Fibroblast of lung (primary cell): ENCODE measurements at regions not wholly inside any gene's neighbourhood (a gene's known extent, or its start where the extent isn't known, plus 50 kb on each side); places are given as distances from the start of the nearest gene placed in this dataset.

Experiments used
- DNase-seq, 2 donors: peaks; one replicate each; pipeline versions ENCODE4 v3.0.0 to v3.0.0-alpha.2; 2010; ENCODE audit warnings: low read depth in 2 of 2
- H2AFZ ChIP-seq: 2 replicates; pipeline ENCODE4 v1.5.1; 2012; ENCODE audit warnings: low read length, control low read depth, inconsistent platforms
- H3K27ac ChIP-seq: 2 replicates; pipeline ENCODE4 v1.5.1; 2011; ENCODE audit warnings: low read length, control low read depth; ENCODE audit not compliant: insufficient read depth
- H3K27me3 ChIP-seq: 2 replicates; pipeline ENCODE4 v1.5.1; 2011; ENCODE audit warnings: mild to moderate bottlenecking, low read length; ENCODE audit not compliant: control insufficient read depth, insufficient read depth
- H3K36me3 ChIP-seq: 2 replicates; pipeline ENCODE4 v1.5.1; 2011; ENCODE audit warnings: low read length; ENCODE audit not compliant: control insufficient read depth, insufficient read depth
- H3K4me1 ChIP-seq: 2 replicates; pipeline ENCODE4 v1.5.1; 2011; ENCODE audit warnings: low read length; ENCODE audit not compliant: control insufficient read depth, insufficient read depth; ENCODE audit errors: extremely low read depth
- H3K4me2 ChIP-seq: 2 replicates; pipeline ENCODE4 v1.5.1; 2011; ENCODE audit warnings: low read length, control low read depth; ENCODE audit not compliant: insufficient read depth; ENCODE audit errors: extremely low read depth
- H3K4me3 ChIP-seq, 4 experiments: fragments of 200-600 bp in 1 of 4; sonication (generic) in 1 of 4; replicated peaks in 1 of 4; 2 replicates each; pipeline ENCODE4 v1.5.1; 2011 to 2016; ENCODE audit warnings: low read length in 4 of 4, low read depth in 3 of 4, mild to moderate bottlenecking in 3 of 4, control low read depth in 2 of 4, inconsistent platforms in 1 of 4, mixed read lengths in 1 of 4; ENCODE audit not compliant: insufficient read depth in 1 of 4; ENCODE audit errors: control extremely low read depth in 1 of 4
- H3K79me2 ChIP-seq: 2 replicates; pipeline ENCODE4 v1.5.1; 2012; ENCODE audit warnings: mild to moderate bottlenecking, low read length, inconsistent platforms; ENCODE audit not compliant: control insufficient read depth, insufficient read depth
- H3K9ac ChIP-seq: 2 replicates; pipeline ENCODE4 v1.5.1; 2011; ENCODE audit warnings: mild to moderate bottlenecking, low read length, control low read depth; ENCODE audit not compliant: insufficient read depth
- H3K9me3 ChIP-seq: 2 replicates; pipeline ENCODE4 v1.5.1; 2012; ENCODE audit warnings: low read depth, low read length; ENCODE audit not compliant: control insufficient read depth, insufficient read depth
- H4K20me1 ChIP-seq: 2 replicates; pipeline ENCODE4 v1.5.1; 2011; ENCODE audit warnings: low read length; ENCODE audit not compliant: control insufficient read depth, insufficient read depth; ENCODE audit errors: extremely low read depth
- EZH2 ChIP-seq: IDR thresholded peaks from 2 replicates; pipeline ENCODE4 v1.5.1; 2012; ENCODE audit warnings: low read length, control low read depth, mild to moderate bottlenecking; ENCODE audit errors: missing control alignments
- TF ChIP-seq, protein P1 (sequence below), 2 donors: IDR thresholded peaks in 1 of 2; conservative IDR thresholded peaks in 1 of 2; 1 replicate in 1 of 2; 2 replicates in 1 of 2; pipeline ENCODE4 v1.5.1; 2011 to 2012; ENCODE audit warnings: low read length in 2 of 2, control low read depth in 1 of 2, inconsistent platforms in 1 of 2, low read depth in 1 of 2, mild to moderate bottlenecking in 1 of 2

DNA sequence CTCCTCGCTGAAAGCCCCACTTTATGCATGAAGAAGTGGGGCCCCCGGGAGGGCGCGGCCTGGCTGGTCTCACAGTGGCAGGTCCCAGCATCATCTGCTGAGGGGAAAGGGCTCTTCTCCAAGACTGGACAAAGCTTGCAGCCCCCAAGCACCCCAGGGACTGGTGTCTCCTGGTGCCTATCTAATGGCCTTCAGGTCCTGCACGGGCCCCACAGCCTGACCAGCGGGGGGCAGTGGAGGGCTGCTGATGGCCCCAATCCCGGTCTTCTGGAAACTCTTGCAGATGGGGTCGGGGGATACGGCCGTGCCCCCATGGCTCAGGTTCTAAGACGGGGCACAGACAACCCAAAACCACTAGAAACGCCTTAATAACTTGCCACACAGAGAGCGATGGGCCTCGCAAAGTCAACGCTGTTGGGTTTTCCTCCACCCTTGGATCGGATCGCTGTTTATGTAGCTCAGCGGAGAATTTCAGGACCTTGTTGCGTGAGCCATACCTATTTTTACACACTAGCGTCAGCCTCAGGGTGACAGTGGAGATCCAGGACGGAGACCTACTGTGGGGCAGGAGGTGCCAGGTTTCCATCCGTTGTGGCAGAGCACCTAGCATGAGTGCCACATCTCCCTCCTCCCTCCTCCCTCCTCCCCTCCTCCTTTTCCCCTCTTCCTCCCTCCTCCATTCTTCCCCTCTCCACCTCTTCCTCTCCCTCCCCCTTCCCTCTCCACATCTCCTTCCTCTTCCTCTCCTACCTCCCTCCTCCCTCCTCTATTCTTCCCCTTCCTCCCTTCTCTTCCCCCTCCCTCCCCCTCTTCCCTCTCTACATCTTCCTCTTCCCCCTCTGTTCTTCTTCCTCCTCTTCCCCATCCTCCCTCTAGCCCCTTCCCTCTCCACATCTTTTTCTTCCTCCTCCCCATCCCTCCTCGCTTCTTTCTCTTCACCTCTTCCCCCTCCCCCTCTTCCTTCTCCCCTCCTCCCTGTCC is 79.3 kb upstream of the ALDH1L1 start:
- H3K27me3 ChIP-seq: no peaks in the 10 kb centered on the region
- no peaks in the 10 kb centered on the region for H3K36me3 ChIP-seq
- TF ChIP-seq EZH2: no peak
- TF ChIP-seq, protein P1, sequence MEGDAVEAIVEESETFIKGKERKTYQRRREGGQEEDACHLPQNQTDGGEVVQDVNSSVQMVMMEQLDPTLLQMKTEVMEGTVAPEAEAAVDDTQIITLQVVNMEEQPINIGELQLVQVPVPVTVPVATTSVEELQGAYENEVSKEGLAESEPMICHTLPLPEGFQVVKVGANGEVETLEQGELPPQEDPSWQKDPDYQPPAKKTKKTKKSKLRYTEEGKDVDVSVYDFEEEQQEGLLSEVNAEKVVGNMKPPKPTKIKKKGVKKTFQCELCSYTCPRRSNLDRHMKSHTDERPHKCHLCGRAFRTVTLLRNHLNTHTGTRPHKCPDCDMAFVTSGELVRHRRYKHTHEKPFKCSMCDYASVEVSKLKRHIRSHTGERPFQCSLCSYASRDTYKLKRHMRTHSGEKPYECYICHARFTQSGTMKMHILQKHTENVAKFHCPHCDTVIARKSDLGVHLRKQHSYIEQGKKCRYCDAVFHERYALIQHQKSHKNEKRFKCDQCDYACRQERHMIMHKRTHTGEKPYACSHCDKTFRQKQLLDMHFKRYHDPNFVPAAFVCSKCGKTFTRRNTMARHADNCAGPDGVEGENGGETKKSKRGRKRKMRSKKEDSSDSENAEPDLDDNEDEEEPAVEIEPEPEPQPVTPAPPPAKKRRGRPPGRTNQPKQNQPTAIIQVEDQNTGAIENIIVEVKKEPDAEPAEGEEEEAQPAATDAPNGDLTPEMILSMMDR (conservative IDR thresholded peaks at IDR 0.05 in 1 of 2, IDR thresholded peaks at IDR 0.05 in 1 of 2; ENCODE audit: low read depth in 1 of 2, low read length in 2 of 2): peak; percentile 57 to 61
- no peaks in the 10 kb centered on the region for H3K4me1 ChIP-seq
- H3K4me2 ChIP-seq: no peak overlapping the region
- no peak overlapping the region for H3K4me3 ChIP-seq
- no peak overlapping the region for H3K9ac ChIP-seq
- H2AFZ ChIP-seq: no peak overlapping the region
- H3K79me2 ChIP-seq: no peaks in the 10 kb centered on the region
- H4K20me1 ChIP-seq: no peaks in the 10 kb centered on the region
- peak in 1 of 2 donors; percentile 41 for DNase-seq
- H3K27ac ChIP-seq: no peak overlapping the region
- no peaks in the 10 kb centered on the region for H3K9me3 ChIP-seq

- Histone ChIP-seq H4K20me1 (no peaks in the 10 kb centered on the region), H3K9me3 (no peaks in the 10 kb centered on the region), H3K4me1 (no peaks in the 10 kb centered on the region), H3K27ac (no peak overlapping the region), H3K36me3 (no peaks in the 10 kb centered on the region), H2AFZ (no peak overlapping the region), H3K4me2 (no peak overlapping the region), H3K4me3 (no peak overlapping the region), H3K27me3 (no peaks in the 10 kb centered on the region), H3K9ac (no peak overlapping the region), H3K79me2 (no peaks in the 10 kb centered on the region)
- peak in 1 of 2 donors; percentile 31 for DNase-seq
- TF ChIP-seq EZH2: no peak
- TF ChIP-seq, protein P1 (conservative IDR thresholded peaks at IDR 0.05 in 1 of 2, IDR thresholded peaks at IDR 0.05 in 1 of 2; ENCODE audit: low read depth in 1 of 2, low read length in 2 of 2): no peak
Measured at GRCh38 chr3:126258670-126259069, 78.3 kb upstream of the ALDH1L1 start.

DNA sequence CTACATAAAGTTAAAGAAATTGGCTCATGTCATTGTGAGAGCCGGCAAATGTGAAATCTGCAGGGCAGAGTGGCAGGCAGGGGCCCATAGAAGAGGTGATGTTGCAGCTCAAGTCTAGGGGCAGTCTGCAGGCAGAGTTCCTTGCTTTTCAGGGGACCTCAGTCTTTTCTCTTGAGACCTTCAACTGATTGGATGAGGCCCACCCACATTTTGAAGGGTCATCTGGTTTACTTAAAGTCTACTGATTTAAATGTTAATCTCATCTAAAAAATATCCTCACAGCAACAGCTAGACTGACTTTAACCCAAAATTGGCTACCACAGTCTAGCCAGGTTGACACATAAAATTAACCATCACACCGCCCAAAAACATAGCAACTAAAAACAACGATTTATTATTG is 77.6 kb upstream of the ALDH1L1 start:
- no peak for DNase-seq
- TF ChIP-seq EZH2: no peak
- TF ChIP-seq, protein P1 (conservative IDR thresholded peaks at IDR 0.05 in 1 of 2, IDR thresholded peaks at IDR 0.05 in 1 of 2; ENCODE audit: low read depth in 1 of 2, low read length in 2 of 2): no peak
- no peaks in the 10 kb centered on the region for H3K36me3 ChIP-seq

More for the DNA sequence above, 77.6 kb upstream of the ALDH1L1 start:
- H3K27ac ChIP-seq: no peak overlapping the region
- no peaks in the 10 kb centered on the region for H3K27me3 ChIP-seq
- no peaks in the 10 kb centered on the region for H3K9me3 ChIP-seq
- no peaks in the 10 kb centered on the region for H3K79me2 ChIP-seq
- H3K4me3 ChIP-seq: no peak overlapping the region
- no peak overlapping the region for H3K9ac ChIP-seq
- H3K4me1 ChIP-seq: no peaks in the 10 kb centered on the region
- no peaks in the 10 kb centered on the region for H4K20me1 ChIP-seq
- no peak overlapping the region for H3K4me2 ChIP-seq
- H2AFZ ChIP-seq: no peak overlapping the region
